Right ventricle myocardium inferior (tissue), 1 donor: ENCODE measurements at regions not wholly inside any gene's neighbourhood (a gene's known extent, or its start where the extent isn't known, plus 50 kb on each side); places are given as distances from the start of the nearest gene placed in this dataset.

Experiments
- ATAC-seq: fragments of 200-7000 bp; cut with Tn5 transposase; one replicate; pipeline ENCODE4 v1.9.1; 2020; ENCODE audit warnings: mild to moderate bottlenecking, moderate library complexity
- DNase-seq: peaks from one replicate; pipeline ENCODE4 v3.0.0; 2021; ENCODE audit errors: missing footprints
- intact Hi-C: fragments of 100-400 bp; cut with DNase I; formaldehyde crosslinking; loops from one replicate; pipeline ENCODE4 v1.11.0; 2022
- donor health status: DM: no; HTN: yes; CAD: no; lungs with severe emphysema.

GRCh38 chr2:23299476-23300195 lies 85.3 kb upstream of the KLHL29 start:
- no peak for DNase-seq
- no peak for ATAC-seq
- intact Hi-C loops, result no loop called here

GRCh38 chr2:23301136-23301535 lies 83.8 kb upstream of the KLHL29 start:
- ATAC-seq (no peak), DNase-seq (no peak)
- intact Hi-C loops, result no loop called here

- intact Hi-C loops, result no loop called here
- DNase-seq (no peak), ATAC-seq (no peak)
Observed at GRCh38 chr2:23302591-23302990, 82.4 kb upstream of the KLHL29 start.

- no peak for ATAC-seq
- no peak for DNase-seq
- intact Hi-C loops, result no loop called here
Observed at GRCh38 chr2:23306401-23306800, 78.6 kb upstream of the KLHL29 start.

GRCh38 chr2:23311186-23311585 lies 73.8 kb upstream of the KLHL29 start:
- intact Hi-C loops, result no loop called here
- DNase-seq (no peak), ATAC-seq (no peak)

GRCh38 chr2:23312996-23313606 lies 71.9 kb upstream of the KLHL29 start:
- ATAC-seq, result no peak
- intact Hi-C loops, result no loop called here

GRCh38 chr2:23314687-23315086 lies 70.3 kb upstream of the KLHL29 start:
- intact Hi-C loops, result no loop called here
- DNase-seq (no peak), ATAC-seq (no peak)

More at GRCh38 chr2:23312996-23313606, 71.9 kb upstream of the KLHL29 start:
- DNase-seq, result no peak

GRCh38 chr2:23320058-23320457 lies 64.9 kb upstream of the KLHL29 start:
- intact Hi-C loops, result no loop called here
- ATAC-seq, result no peak
- no peak for DNase-seq

- DNase-seq, result no peak
- ATAC-seq, result no peak
- intact Hi-C loops, result no loop called here
Observed at GRCh38 chr2:23321751-23322150, 63.2 kb upstream of the KLHL29 start.

GRCh38 chr2:23322567-23323197 lies 62.3 kb upstream of the KLHL29 start:
- DNase-seq (no peak), ATAC-seq (no peak)
- intact Hi-C loops, result no loop called here

- intact Hi-C loops, result no loop called here
- ATAC-seq (no peak), DNase-seq (no peak)
Observed at GRCh38 chr2:23323198-23323916, 61.6 kb upstream of the KLHL29 start.

- ATAC-seq (no peak), DNase-seq (no peak)
- intact Hi-C loops, result no loop called here
Observed at GRCh38 chr2:23323917-23324680, 60.9 kb upstream of the KLHL29 start.

- ATAC-seq (no peak), DNase-seq (no peak)
- intact Hi-C loops, result no loop called here
Observed at GRCh38 chr2:23326330-23326729, 58.6 kb upstream of the KLHL29 start.

- intact Hi-C loops, result no loop called here
- DNase-seq, result no peak
Observed at GRCh38 chr2:23327416-23327815, 57.6 kb upstream of the KLHL29 start.

GRCh38 chr2:23327887-23328286 lies 57.1 kb upstream of the KLHL29 start:
- intact Hi-C loops, result no loop called here
- DNase-seq (no peak), ATAC-seq (no peak)

More at GRCh38 chr2:23327416-23327815, 57.6 kb upstream of the KLHL29 start:
- no peak for ATAC-seq

- intact Hi-C loops, result no loop called here
- DNase-seq, result no peak
- ATAC-seq, result no peak
Observed at GRCh38 chr2:23330214-23330613, 54.8 kb upstream of the KLHL29 start.
